SU-DHL-6 (cell line): ENCODE measurements at regions not wholly inside any gene's neighbourhood (a gene's known extent, or its start where the extent isn't known, plus 50 kb on each side); places are given as distances from the start of the nearest gene placed in this dataset.

Source experiments
- H2AFZ ChIP-seq: fragments of 200-600 bp; sonication (generic); 2 replicates; pipeline ENCODE4 v1.6.1; 2014; ENCODE audit warnings: low read depth, mild to moderate bottlenecking, moderate library complexity, mixed read lengths, antibody characterized with exemption, low read length; ENCODE audit not compliant: severe bottlenecking
- H3F3A ChIP-seq: fragments of 200-600 bp; shearing (Covaris generic); 2 replicates; pipeline ENCODE4 v1.6.0; 2016; ENCODE audit warnings: antibody characterized with exemption, mild to moderate bottlenecking; ENCODE audit not compliant: insufficient read depth
- H3K27ac ChIP-seq: fragments of 200-600 bp; sonication (generic); 2 replicates; pipeline ENCODE4 v1.5.1; 2016; ENCODE audit warnings: low read depth, mild to moderate bottlenecking, low read length, moderate library complexity, mixed read lengths
- H3K27me3 ChIP-seq: fragments of 200-600 bp; sonication (generic), shearing (Covaris generic); 2 replicates; pipeline ENCODE4 v1.6.0; 2014; ENCODE audit warnings: mild to moderate bottlenecking, low read length
- H3K36me3 ChIP-seq: fragments of 200-600 bp; sonication (generic); 2 replicates; pipeline ENCODE4 v1.6.1; 2014; ENCODE audit warnings: mild to moderate bottlenecking, low read length, mixed read lengths
- H3K4me2 ChIP-seq: fragments of 300-600, 200-600 bp; shearing (Covaris generic), sonication (generic); 2 replicates; pipeline ENCODE4 v1.6.0; 2014; ENCODE audit warnings: low read length, low read depth, mild to moderate bottlenecking; ENCODE audit not compliant: poor library complexity, severe bottlenecking
- H3K4me3 ChIP-seq: fragments of 200-600 bp; sonication (generic); 2 replicates; pipeline ENCODE4 v1.5.1; 2014; ENCODE audit warnings: antibody characterized with exemption, low read length, mild to moderate bottlenecking, mixed read lengths; ENCODE audit not compliant: insufficient read depth, poor library complexity, severe bottlenecking
- H3K79me2 ChIP-seq: fragments of 200-600 bp; sonication (generic); 2 replicates; pipeline ENCODE4 v1.6.1; 2014; ENCODE audit warnings: mild to moderate bottlenecking, low read length, moderate library complexity; ENCODE audit not compliant: insufficient read depth
- H3K9ac ChIP-seq: fragments of 200-600 bp; sonication (generic); 2 replicates; pipeline ENCODE4 v1.7.0; 2014; ENCODE audit warnings: mild to moderate bottlenecking, low read length
- H3K9me2 ChIP-seq: fragments of 200-600 bp; sonication (generic); replicated peaks from 2 replicates; pipeline ENCODE4 v1.6.1; 2014; ENCODE audit warnings: low read length; ENCODE audit not compliant: insufficient read depth
- H3K9me3 ChIP-seq: fragments of 200-600 bp; sonication (generic); 2 replicates; pipeline ENCODE4 v1.6.1; 2014; ENCODE audit warnings: low read length, mixed read lengths; ENCODE audit not compliant: insufficient read depth
- H4K20me1 ChIP-seq: fragments of 200-600 bp; sonication (generic); 2 replicates; pipeline ENCODE4 v1.6.1; 2014; ENCODE audit warnings: low read depth, mild to moderate bottlenecking, antibody characterized with exemption, low read length, moderate library complexity, mixed read lengths
- CTCF ChIP-seq: fragments of 200-600 bp; sonication (generic); IDR thresholded peaks from one replicate; pipeline ENCODE4 v1.5.1; 2017; ENCODE audit warnings: antibody characterized with exemption, mild to moderate bottlenecking, low read length, moderate library complexity; ENCODE audit not compliant: insufficient read depth, poor library complexity, severe bottlenecking
- EZH2phosphoT487 ChIP-seq: fragments of 200-600 bp; sonication (generic), shearing (Covaris generic); conservative IDR thresholded peaks from 2 replicates; pipeline ENCODE4 v1.6.1; 2018; ENCODE audit warnings: mild to moderate bottlenecking, antibody characterized with exemption, low read length, moderate library complexity, mixed read lengths

DNA sequence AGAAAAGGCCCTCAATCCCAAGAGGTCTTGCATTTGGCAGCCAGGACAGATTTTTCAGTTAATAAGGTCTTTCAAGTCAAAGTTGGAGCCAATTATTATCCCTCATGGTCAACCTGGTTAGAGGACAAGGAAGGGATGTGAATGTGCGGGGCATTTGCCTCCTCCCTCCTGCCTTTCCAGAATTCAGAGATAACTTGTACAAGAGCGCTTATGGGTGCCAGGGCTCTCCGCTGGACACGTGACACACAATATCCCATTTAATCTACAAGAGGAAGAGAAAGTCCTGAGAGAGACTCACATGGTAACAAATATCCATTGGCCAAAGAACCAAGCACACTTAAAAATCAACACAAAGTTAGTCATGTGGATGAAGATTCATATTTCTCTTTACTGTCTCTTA is 78.5 kb upstream of the ST8SIA2 start:
- no peaks in the 10 kb centered on the region for H3K36me3 ChIP-seq
- no peak overlapping the region for H3K4me2 ChIP-seq
- no peak overlapping the region for H2AFZ ChIP-seq
- H3K9me2 ChIP-seq = no peaks in the 10 kb centered on the region
- H3F3A ChIP-seq = no peaks in the 10 kb centered on the region
- H4K20me1 ChIP-seq = no peaks in the 10 kb centered on the region
- no peaks in the 10 kb centered on the region for H3K9me3 ChIP-seq
- no peak overlapping the region for H3K9ac ChIP-seq
- no peaks in the 10 kb centered on the region for H3K79me2 ChIP-seq
- H3K27ac ChIP-seq = no peak overlapping the region
- H3K4me3 ChIP-seq = no peak overlapping the region
- no peaks in the 10 kb centered on the region for H3K27me3 ChIP-seq
- no peak for TF ChIP-seq EZH2phosphoT487
- no peak for TF ChIP-seq CTCF

- Histone ChIP-seq H3F3A (no peaks in the 10 kb centered on the region), H3K36me3 (no peaks in the 10 kb centered on the region), H3K79me2 (no peaks in the 10 kb centered on the region), H3K4me3 (no peak overlapping the region), H3K9me2 (no peaks in the 10 kb centered on the region), H2AFZ (no peak overlapping the region), H3K9ac (no peak overlapping the region), H3K4me2 (no peak overlapping the region), H3K9me3 (no peaks in the 10 kb centered on the region), H4K20me1 (no peaks in the 10 kb centered on the region), H3K27me3 (no peaks in the 10 kb centered on the region), H3K27ac (no peak overlapping the region)
- no peak for TF ChIP-seq EZH2phosphoT487
- no peak for TF ChIP-seq CTCF
Observed at GRCh38 chr15:92315595-92316211, 78.0 kb upstream of the ST8SIA2 start.

GRCh38 chr15:92316586-92317295 is 76.9 kb upstream of the ST8SIA2 start:
- Histone ChIP-seq H3K4me3 (no peak overlapping the region), H3F3A (no peaks in the 10 kb centered on the region)
- TF ChIP-seq CTCF (no peak), EZH2phosphoT487 (no peak)

More at GRCh38 chr15:92316586-92317295, 76.9 kb upstream of the ST8SIA2 start:
- no peaks in the 10 kb centered on the region for H4K20me1 ChIP-seq
- no peaks in the 10 kb centered on the region for H3K36me3 ChIP-seq
- no peaks in the 10 kb centered on the region for H3K9me2 ChIP-seq
- H3K9me3 ChIP-seq = no peaks in the 10 kb centered on the region
- no peak overlapping the region for H3K9ac ChIP-seq
- no peak overlapping the region for H3K4me2 ChIP-seq
- H3K27me3 ChIP-seq = no peaks in the 10 kb centered on the region
- no peak overlapping the region for H3K27ac ChIP-seq
- no peak overlapping the region for H2AFZ ChIP-seq
- H3K79me2 ChIP-seq = no peaks in the 10 kb centered on the region
